H1 (cell line): ENCODE measurements at regions not wholly inside any gene's neighbourhood (a gene's known extent, or its start where the extent isn't known, plus 50 kb on each side); places are given as distances from the start of the nearest gene placed in this dataset.

Experiments used
- KDM1A ChIP-seq: fragments of 200-600, 300-600 bp; sonication (generic); IDR thresholded peaks from 2 replicates; pipeline ENCODE4 v1.7.1; 2016; ENCODE audit warnings: mild to moderate bottlenecking, low read length, borderline replicate concordance
- RBBP5 ChIP-seq: IDR thresholded peaks from 2 replicates; pipeline ENCODE4 v1.7.1; 2012; ENCODE audit warnings: low read depth, mild to moderate bottlenecking, inconsistent platforms, low read length, moderate library complexity, borderline replicate concordance
- RFX5 ChIP-seq: IDR thresholded peaks from 2 replicates; pipeline ENCODE4 v1.6.1; 2011; ENCODE audit warnings: low read depth, low read length, improper control_type of control experiment, borderline replicate concordance
- TEAD4 ChIP-seq: IDR thresholded peaks from 2 replicates; pipeline ENCODE4 v1.6.1; 2012; ENCODE audit warnings: low read depth, low read length, inconsistent platforms, mixed read lengths
- YY1 ChIP-seq: IDR thresholded peaks from 2 replicates; pipeline ENCODE4 v1.6.1; 2011; ENCODE audit warnings: low read depth, mild to moderate bottlenecking, low read length

DNA sequence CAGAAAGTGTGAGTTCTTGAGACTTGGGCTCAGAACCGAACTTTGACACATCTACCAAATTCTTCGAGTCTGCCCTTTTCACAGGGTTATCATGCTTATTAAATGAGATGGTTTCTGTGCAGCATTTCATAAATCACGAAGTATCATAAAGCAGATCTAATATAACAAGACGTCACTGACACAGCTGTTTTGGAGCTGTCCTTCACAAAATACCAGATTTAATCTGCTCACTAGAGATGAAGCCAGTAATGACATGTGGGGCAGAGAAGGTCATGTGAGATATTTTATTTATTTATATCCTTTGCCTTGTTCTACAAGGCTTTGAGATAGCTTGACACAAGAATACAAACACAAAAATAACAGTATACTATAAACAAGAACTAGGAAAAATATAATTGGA, 127.0 kb downstream of the RPAP3 start (continued):
- TF ChIP-seq RFX5 (no peak), YY1 (no peak), KDM1A (no peak), TEAD4 (no peak), RBBP5 (no peak)
